HCT116 (cell line): ENCODE measurements at regions not wholly inside any gene's neighbourhood (a gene's known extent, or its start where the extent isn't known, plus 50 kb on each side); places are given as distances from the start of the nearest gene placed in this dataset.

Experiments
- ATAC-seq: fragments of 200-7000 bp; cut with Tn5 transposase; 2 replicates; pipeline ENCODE4 v1.9.1; 2020; ENCODE audit warnings: mild to moderate bottlenecking, moderate library complexity
- BruUV-seq: library from RNA; stranded (reverse); fragments of 400-500 nt; replicated peaks from 2 replicates; lab custom pipeline; 2021; lab: Mats Ljungman, UMichigan
- CTCF ChIA-PET: fragments of 300-600 bp; sonication (Branson Sonifier 250); formaldehyde crosslinking; loops from one replicate; lab custom pipeline; 2021; ENCODE audit warnings: antibody characterized with exemption; lab: Charles Lee
- POLR2A ChIA-PET: fragments of 300-600, 350-600 bp; sonication (Branson Sonifier 250); formaldehyde crosslinking; loops from one replicate; lab custom pipeline; 2021; ENCODE audit warnings: antibody characterized with exemption; lab: Charles Lee
- RAD21 ChIA-PET, 2 experiments: fragments of 300-600 bp; sonication (Branson Sonifier 250); formaldehyde crosslinking; loops; one replicate each; lab custom pipeline; 2023; ENCODE audit warnings: low total read pairs in 2 of 2; ENCODE audit not compliant: uncharacterized antibody in 2 of 2, unreplicated experiment in 2 of 2, low non-redundant PET in 1 of 2; lab: Charles Lee
- DNase-seq: peaks from one replicate; pipeline ENCODE4 v3.0.0-alpha.2; 2010; ENCODE audit warnings: low read depth, low spot score
- H2AFZ ChIP-seq: fragments of 200-600 bp; shearing (Covaris generic), sonication (generic); 2 replicates; pipeline ENCODE4 v1.6.1; 2017; ENCODE audit warnings: low read depth, mixed run types, mixed read lengths, antibody characterized with exemption, low read length; ENCODE audit not compliant: poor library complexity, severe bottlenecking
- H3K27ac ChIP-seq: 2 replicates; pipeline ENCODE4 v1.5.1; 2012; ENCODE audit warnings: low read depth, low read length
- H3K27me3 ChIP-seq: fragments of 200-600 bp; sonication (generic); 2 replicates; pipeline ENCODE4 v1.6.1; 2016; ENCODE audit warnings: mixed run types, low read length, mixed read lengths; ENCODE audit not compliant: insufficient read depth
- H3K36me3 ChIP-seq, 2 experiments: fragments of 200-500 bp in 1 of 2; fragments of 200-600 bp in 1 of 2; sonication (Bioruptor generic) in 1 of 2; sonication (generic) in 1 of 2; 2 replicates each; pipeline versions ENCODE4 v1.5.1 to v1.6.1; 2014 to 2016; ENCODE audit warnings: low read length in 2 of 2, inconsistent platforms in 1 of 2, mixed read lengths in 1 of 2, mixed run types in 1 of 2; ENCODE audit not compliant: insufficient read depth in 2 of 2, control insufficient read depth in 1 of 2
- H3K4me1 ChIP-seq, 2 experiments: fragments of 200-600 bp in 1 of 2; sonication (generic) in 1 of 2; 2 replicates each; pipeline versions ENCODE4 v1.5.1 to v1.6.1; 2012 to 2017; ENCODE audit warnings: low read length in 2 of 2, inconsistent platforms in 1 of 2, mild to moderate bottlenecking in 1 of 2, mixed read lengths in 1 of 2, mixed run types in 1 of 2, moderate library complexity in 1 of 2; ENCODE audit not compliant: insufficient read depth in 2 of 2, control insufficient read depth in 1 of 2
- H3K4me2 ChIP-seq: fragments of 200-600 bp; sonication (generic); 2 replicates; pipeline ENCODE4 v1.6.1; 2017; ENCODE audit warnings: mixed run types, low read length, mixed read lengths
- H3K4me3 ChIP-seq, 2 experiments: fragments of 200-600 bp in 1 of 2; sonication (generic) in 1 of 2; replicated peaks in 1 of 2; 2 replicates each; pipeline ENCODE4 v1.5.1; 2011 to 2016; ENCODE audit warnings: low read length in 2 of 2, control low read depth in 1 of 2, low read depth in 1 of 2, mild to moderate bottlenecking in 1 of 2, mixed read lengths in 1 of 2, mixed run types in 1 of 2
- H3K79me2 ChIP-seq: fragments of 200-600 bp; sonication (generic); 2 replicates; pipeline ENCODE4 v1.6.1; 2017; ENCODE audit warnings: mild to moderate bottlenecking, mixed run types, low read length, moderate library complexity, mixed read lengths; ENCODE audit not compliant: insufficient read depth
- H3K9ac ChIP-seq: fragments of 200-600 bp; sonication (generic); 2 replicates; pipeline ENCODE4 v1.6.1; 2016; ENCODE audit warnings: low read length, mixed read lengths
- H3K9me2 ChIP-seq: fragments of 200-600 bp; sonication (generic), shearing (Covaris generic); 2 replicates; pipeline ENCODE4 v1.6.1; 2017; ENCODE audit warnings: mixed run types, mild to moderate bottlenecking, moderate library complexity; ENCODE audit not compliant: insufficient read depth
- H3K9me3 ChIP-seq, 2 experiments: fragments of 200-500 bp in 1 of 2; fragments of 200-600 bp in 1 of 2; sonication (Bioruptor generic) in 1 of 2; sonication (generic) in 1 of 2; 2 replicates each; pipeline ENCODE4 v1.6.1; 2014 to 2017; ENCODE audit warnings: low read length in 2 of 2, mixed read lengths in 2 of 2, inconsistent platforms in 1 of 2, low read depth in 1 of 2, mild to moderate bottlenecking in 1 of 2, mixed run types in 1 of 2, moderate library complexity in 1 of 2; ENCODE audit not compliant: control insufficient read depth in 1 of 2, insufficient read depth in 1 of 2
- H4K20me1 ChIP-seq: fragments of 200-600 bp; sonication (generic), shearing (Covaris generic); 2 replicates; pipeline ENCODE4 v1.6.1; 2017; ENCODE audit warnings: mixed run types, mild to moderate bottlenecking, moderate library complexity; ENCODE audit not compliant: insufficient read depth
- ATF3 ChIP-seq: IDR thresholded peaks from 2 replicates; pipeline ENCODE4 v1.6.1; 2012
- CBX3 ChIP-seq: IDR thresholded peaks from 2 replicates; pipeline ENCODE4 v1.6.1; 2012; ENCODE audit warnings: low read depth
- CEBPB ChIP-seq: IDR thresholded peaks from 2 replicates; pipeline ENCODE4 v1.6.1; 2012; ENCODE audit warnings: low read depth
- EZH2 ChIP-seq: fragments of 200-600 bp; sonication (generic); IDR thresholded peaks from 2 replicates; pipeline ENCODE4 v1.6.1; 2017; ENCODE audit warnings: antibody characterized with exemption, mixed run types
- EZH2phosphoT487 ChIP-seq: fragments of 200-600 bp; IDR thresholded peaks from 2 replicates; pipeline ENCODE4 v1.6.1; 2018; ENCODE audit warnings: antibody characterized with exemption, borderline replicate concordance
- FOSL1 ChIP-seq: IDR thresholded peaks from 2 replicates; pipeline ENCODE4 v1.6.1; 2012; ENCODE audit warnings: low read depth
- JUND ChIP-seq: IDR thresholded peaks from 2 replicates; pipeline ENCODE4 v1.6.1; 2012
- MAX ChIP-seq: IDR thresholded peaks from 2 replicates; pipeline ENCODE4 v1.6.1; 2012
- POLR2A ChIP-seq: IDR thresholded peaks from 2 replicates; pipeline ENCODE4 v1.7.0; 2011; ENCODE audit warnings: borderline replicate concordance; ENCODE audit not compliant: insufficient read depth, insufficient read length; ENCODE audit errors: extremely low read depth
- POLR2AphosphoS5 ChIP-seq: IDR thresholded peaks from 2 replicates; pipeline ENCODE4 v1.6.1; 2011; ENCODE audit warnings: mild to moderate bottlenecking, low read depth, low read length, moderate library complexity
- RAD21 ChIP-seq: IDR thresholded peaks from 2 replicates; pipeline ENCODE4 v1.6.1; 2012; ENCODE audit warnings: low read depth, mild to moderate bottlenecking
- REST ChIP-seq: IDR thresholded peaks from 2 replicates; pipeline ENCODE4 v1.6.1; 2012; ENCODE audit warnings: low read depth
- SIN3A ChIP-seq: IDR thresholded peaks from 2 replicates; pipeline ENCODE4 v1.6.1; 2012; ENCODE audit warnings: low read depth
- SP1 ChIP-seq: IDR thresholded peaks from 2 replicates; pipeline ENCODE4 v1.6.1; 2012; ENCODE audit warnings: low read depth
- SRF ChIP-seq: IDR thresholded peaks from 2 replicates; pipeline ENCODE4 v1.6.1; 2012; ENCODE audit warnings: low read depth
- TCF7L2 ChIP-seq: IDR thresholded peaks from 2 replicates; pipeline ENCODE4 v1.7.0; 2011; ENCODE audit warnings: borderline replicate concordance, inconsistent platforms; ENCODE audit not compliant: insufficient read depth, insufficient read length; ENCODE audit errors: extremely low read depth
- ZFX ChIP-seq: fragments of 450-650 bp; IDR thresholded peaks from 2 replicates; pipeline ENCODE4 v1.6.1; 2017
- ZNF274 ChIP-seq: fragments of 200-500 bp; sonication (Bioruptor generic); IDR thresholded peaks from 2 replicates; pipeline ENCODE4 v1.6.1; 2014; ENCODE audit warnings: mild to moderate bottlenecking, low read depth, low read length, inconsistent platforms
- intact Hi-C: fragments of 100-400 bp; cut with micrococcal nuclease; formaldehyde crosslinking; loops from 2 replicates; pipeline ENCODE4 v1.10.0; 2022

GRCh38 chr6:111943266-111943665 is 70.0 kb upstream of the FYN start:
- Histone ChIP-seq H3K9ac (no peak overlapping the region), H3K9me2 (no peaks in the 10 kb centered on the region), H3K27me3 (no peaks in the 10 kb centered on the region), H4K20me1 (no peaks in the 10 kb centered on the region), H3K9me3 (no peaks in the 10 kb centered on the region), H2AFZ (no peak overlapping the region), H3K4me1 (peaks cover 5 to 6% of the 10 kb centered on the region in 2 experiments; a peak in 2 of 4 replicates), H3K79me2 (no peaks in the 10 kb centered on the region), H3K4me2 (no peak overlapping the region), H3K36me3 (no peaks in the 10 kb centered on the region), H3K27ac (no peak overlapping the region)
- RAD21 ChIA-PET: no interaction called here
- DNase-seq: no peak
- intact Hi-C loops: no loop called here
- no peak for ATAC-seq
- CTCF ChIA-PET: no interaction called here
- TF ChIP-seq REST (no peak), JUND (no peak), ZNF274 (no peak), CEBPB (no peak), ZFX (no peak), FOSL1 (no peak), EZH2 (no peak), CBX3 (no peak), TCF7L2 (no peak), RAD21 (no peak), ATF3 (no peak), SRF (no peak), MAX (no peak), SIN3A (no peak), POLR2A (no peak), POLR2AphosphoS5 (no peak), EZH2phosphoT487 (no peak), SP1 (no peak)
- TF ChIP-seq, all 23 proteins: peak for 0
- BruUV-seq: no TSS peak
- POLR2A ChIA-PET: no interaction called here
- H3K4me3 ChIP-seq: no peak overlapping the region
